ENCODE measurements at regions not wholly inside any gene's neighbourhood (a gene's known extent, or its start where the extent isn't known, plus 50 kb on each side); places are given as distances from the start of the nearest gene placed in this dataset.

GRCh38 chr1:14442669-14443068, 155.8 kb upstream of the KAZN start:
- Mint-ChIP-seq H3K27me3 (ENCODE audit: low read depth) (peaks cover 13% of the 10 kb centered on the region), H3K4me1 (peaks cover 21% of the 10 kb centered on the region), H3K27ac (peak overlapping the region; percentile 22), H3K36me3 (no peaks in the 10 kb centered on the region), H3K4me3 (no peak overlapping the region), H3K9me3 (no peaks in the 10 kb centered on the region)
- no peak for DNase-seq (ENCODE audit: low spot score in 2 of 2, unreplicated experiment in 2 of 2)
- TF ChIP-seq CTCF (IDR thresholded peaks at IDR 0.05; ENCODE audit: unreplicated experiment) = no peak

- Mint-ChIP-seq H3K4me1 (peaks cover 21% of the 10 kb centered on the region), H3K9me3 (no peaks in the 10 kb centered on the region), H3K27ac (peak overlapping the region; percentile 74), H3K4me3 (no peak overlapping the region), H3K36me3 (no peaks in the 10 kb centered on the region), H3K27me3 (ENCODE audit: low read depth) (peaks cover 18% of the 10 kb centered on the region)
- DNase-seq (ENCODE audit: low spot score in 2 of 2, unreplicated experiment in 2 of 2) = peak in 1 of 2 experiments; percentile 51
- no peak for TF ChIP-seq CTCF (IDR thresholded peaks at IDR 0.05; ENCODE audit: unreplicated experiment)
These were observed 155.2 kb upstream of the KAZN start for GRCh38 chr1:14443164-14443787.

GRCh38 chr1:14451217-14451616, 147.3 kb upstream of the KAZN start:
- Mint-ChIP-seq H3K9me3 (peaks cover 3% of the 10 kb centered on the region), H3K4me3 (no peak overlapping the region), H3K27ac (no peak overlapping the region), H3K4me1 (no peaks in the 10 kb centered on the region), H3K36me3 (no peaks in the 10 kb centered on the region), H3K27me3 (ENCODE audit: low read depth) (peaks cover 57% of the 10 kb centered on the region)
- no peak for DNase-seq (ENCODE audit: low spot score in 2 of 2, unreplicated experiment in 2 of 2)
- no peak for TF ChIP-seq CTCF (IDR thresholded peaks at IDR 0.05; ENCODE audit: unreplicated experiment)

- Mint-ChIP-seq H3K27me3 (ENCODE audit: low read depth) (peaks cover 59% of the 10 kb centered on the region), H3K36me3 (no peaks in the 10 kb centered on the region), H3K4me3 (no peak overlapping the region), H3K9me3 (peaks cover 3% of the 10 kb centered on the region), H3K27ac (no peak overlapping the region), H3K4me1 (no peaks in the 10 kb centered on the region)
- TF ChIP-seq CTCF (IDR thresholded peaks at IDR 0.05; ENCODE audit: unreplicated experiment) = no peak
- DNase-seq (ENCODE audit: low spot score in 2 of 2, unreplicated experiment in 2 of 2) = no peak
These were observed 145.9 kb upstream of the KAZN start for GRCh38 chr1:14452551-14452950.

- peaks cover 2% of the 10 kb centered on the region for H3K4me1 Mint-ChIP-seq
- no peak overlapping the region for H3K4me3 Mint-ChIP-seq
- H3K27ac Mint-ChIP-seq = no peak overlapping the region
- no peaks in the 10 kb centered on the region for H3K9me3 Mint-ChIP-seq
- no peaks in the 10 kb centered on the region for H3K36me3 Mint-ChIP-seq
- no peak for DNase-seq (ENCODE audit: low spot score in 2 of 2, unreplicated experiment in 2 of 2)
- no peak for TF ChIP-seq CTCF (IDR thresholded peaks at IDR 0.05; ENCODE audit: unreplicated experiment)
- peaks cover 19% of the 10 kb centered on the region for H3K27me3 Mint-ChIP-seq (ENCODE audit: low read depth)
These were observed 138.3 kb upstream of the KAZN start for GRCh38 chr1:14460173-14460572.

GRCh38 chr1:14462851-14463250, 135.6 kb upstream of the KAZN start:
- Mint-ChIP-seq H3K36me3 (no peaks in the 10 kb centered on the region), H3K27me3 (ENCODE audit: low read depth) (peaks cover 12% of the 10 kb centered on the region), H3K4me1 (peaks cover 11% of the 10 kb centered on the region), H3K4me3 (no peak overlapping the region), H3K9me3 (no peaks in the 10 kb centered on the region), H3K27ac (no peak overlapping the region)
- TF ChIP-seq CTCF (IDR thresholded peaks at IDR 0.05; ENCODE audit: unreplicated experiment) = no peak
- DNase-seq (ENCODE audit: low spot score in 2 of 2, unreplicated experiment in 2 of 2) = no peak

Data from mesothelial cell of epicardium (in vitro differentiated cells).